ENCODE measurements at regions not wholly inside any gene's neighbourhood (a gene's known extent, or its start where the extent isn't known, plus 50 kb on each side); places are given as distances from the start of the nearest gene placed in this dataset.

- TF ChIP-seq, protein P1, sequence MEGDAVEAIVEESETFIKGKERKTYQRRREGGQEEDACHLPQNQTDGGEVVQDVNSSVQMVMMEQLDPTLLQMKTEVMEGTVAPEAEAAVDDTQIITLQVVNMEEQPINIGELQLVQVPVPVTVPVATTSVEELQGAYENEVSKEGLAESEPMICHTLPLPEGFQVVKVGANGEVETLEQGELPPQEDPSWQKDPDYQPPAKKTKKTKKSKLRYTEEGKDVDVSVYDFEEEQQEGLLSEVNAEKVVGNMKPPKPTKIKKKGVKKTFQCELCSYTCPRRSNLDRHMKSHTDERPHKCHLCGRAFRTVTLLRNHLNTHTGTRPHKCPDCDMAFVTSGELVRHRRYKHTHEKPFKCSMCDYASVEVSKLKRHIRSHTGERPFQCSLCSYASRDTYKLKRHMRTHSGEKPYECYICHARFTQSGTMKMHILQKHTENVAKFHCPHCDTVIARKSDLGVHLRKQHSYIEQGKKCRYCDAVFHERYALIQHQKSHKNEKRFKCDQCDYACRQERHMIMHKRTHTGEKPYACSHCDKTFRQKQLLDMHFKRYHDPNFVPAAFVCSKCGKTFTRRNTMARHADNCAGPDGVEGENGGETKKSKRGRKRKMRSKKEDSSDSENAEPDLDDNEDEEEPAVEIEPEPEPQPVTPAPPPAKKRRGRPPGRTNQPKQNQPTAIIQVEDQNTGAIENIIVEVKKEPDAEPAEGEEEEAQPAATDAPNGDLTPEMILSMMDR (IDR thresholded peaks at IDR 0.05) = no peak
- Histone ChIP-seq H3K4me3 (no peak overlapping the region), H3K36me3 (no peaks in the 10 kb centered on the region), H3K27me3 (no peaks in the 10 kb centered on the region), H3K9me3 (no peaks in the 10 kb centered on the region), H3K27ac (no peak overlapping the region), H3K4me1 (no peaks in the 10 kb centered on the region)
- no peak for ATAC-seq
- intact Hi-C loops (cut with DNase I) = no loop called here
- no peak for DNase-seq
Observed at GRCh38 chr1:195761104-195761503, 847.1 kb downstream of the KCNT2 start.

- Histone ChIP-seq H3K27ac (no peak overlapping the region), H3K27me3 (no peaks in the 10 kb centered on the region), H3K36me3 (no peaks in the 10 kb centered on the region), H3K9me3 (no peaks in the 10 kb centered on the region), H3K4me3 (no peak overlapping the region), H3K4me1 (no peaks in the 10 kb centered on the region)
- TF ChIP-seq, protein P1 (IDR thresholded peaks at IDR 0.05) = no peak
- no peak for DNase-seq
- intact Hi-C loops (cut with DNase I) = no loop called here
- no peak for ATAC-seq
Observed at GRCh38 chr1:195756109-195756508, 852.1 kb downstream of the KCNT2 start.

GRCh38 chr1:195754874-195755273 is 853.4 kb downstream of the KCNT2 start:
- TF ChIP-seq, protein P1 (IDR thresholded peaks at IDR 0.05) = no peak
- Histone ChIP-seq H3K9me3 (no peaks in the 10 kb centered on the region), H3K36me3 (no peaks in the 10 kb centered on the region), H3K4me3 (no peak overlapping the region), H3K27ac (no peak overlapping the region), H3K27me3 (no peaks in the 10 kb centered on the region), H3K4me1 (no peaks in the 10 kb centered on the region)
- intact Hi-C loops (cut with DNase I) = no loop called here
- no peak for ATAC-seq
- no peak for DNase-seq

- no peaks in the 10 kb centered on the region for H3K4me1 ChIP-seq
- H3K27me3 ChIP-seq = no peaks in the 10 kb centered on the region
- no peak overlapping the region for H3K27ac ChIP-seq
- ATAC-seq (no peak), DNase-seq (no peak)
- no peak overlapping the region for H3K4me3 ChIP-seq
- no peaks in the 10 kb centered on the region for H3K36me3 ChIP-seq
- H3K9me3 ChIP-seq = no peaks in the 10 kb centered on the region
- intact Hi-C loops (cut with DNase I) = no loop called here
- TF ChIP-seq, protein P1 (IDR thresholded peaks at IDR 0.05) = no peak
Observed at GRCh38 chr1:195754303-195754702, 853.9 kb downstream of the KCNT2 start.

- Histone ChIP-seq H3K9me3 (peaks cover 0 to under 1% of the 10 kb centered on the region in 2 donors), H3K4me3 (no peak overlapping the region), H3K27ac (no peak overlapping the region), H3K4me1 (no peaks in the 10 kb centered on the region), H3K27me3 (no peaks in the 10 kb centered on the region), H3K36me3 (no peaks in the 10 kb centered on the region)
- TF ChIP-seq, protein P1 (IDR thresholded peaks at IDR 0.05) = no peak
- intact Hi-C loops (cut with DNase I) = no loop called here
- ATAC-seq (no peak), DNase-seq (no peak)
Observed at GRCh38 chr1:195748969-195749368, 859.3 kb downstream of the KCNT2 start.

All from left lung (tissue), 4 donors.